Mucosa of rectum (tissue), 2 donors: ENCODE measurements at regions not wholly inside any gene's neighbourhood (a gene's known extent, or its start where the extent isn't known, plus 50 kb on each side); places are given as distances from the start of the nearest gene placed in this dataset.

ENCODE experiments used
- H3K27ac ChIP-seq, 2 donors: one replicate each; pipeline ENCODE4 v1.7.0; 2013; ENCODE audit warnings: inconsistent platforms in 2 of 2, low read depth in 2 of 2, low read length in 2 of 2
- H3K27me3 ChIP-seq, 2 donors: one replicate each; pipeline ENCODE4 v1.7.0; 2013; ENCODE audit warnings: low read length in 2 of 2; ENCODE audit not compliant: control insufficient read depth in 2 of 2, insufficient read depth in 2 of 2
- H3K36me3 ChIP-seq, 2 donors: one replicate each; pipeline ENCODE4 v1.7.0; 2013; ENCODE audit warnings: low read length in 2 of 2; ENCODE audit not compliant: control insufficient read depth in 2 of 2, insufficient read depth in 2 of 2
- H3K4me1 ChIP-seq, 2 donors: one replicate each; pipeline ENCODE4 v1.7.0; 2013; ENCODE audit warnings: low read length in 2 of 2, mild to moderate bottlenecking in 1 of 2; ENCODE audit not compliant: control insufficient read depth in 2 of 2, insufficient read depth in 2 of 2
- H3K4me3 ChIP-seq, 2 donors: one replicate each; pipeline ENCODE4 v1.7.0; 2013; ENCODE audit warnings: low read length in 2 of 2
- H3K9ac ChIP-seq, 2 donors: one replicate each; pipeline ENCODE4 v1.7.0; 2013; ENCODE audit warnings: low read length in 2 of 2, low read depth in 1 of 2, mild to moderate bottlenecking in 1 of 2
- H3K9me3 ChIP-seq, 2 donors: one replicate each; pipeline ENCODE4 v1.7.0; 2013; ENCODE audit warnings: low read length in 2 of 2; ENCODE audit not compliant: control insufficient read depth in 2 of 2
- donor health status: healthy.
- donor health status: Normal muscosa, but diverticular disease.

- no peaks in the 10 kb centered on the region for H3K4me1 ChIP-seq
These were observed 141.8 kb downstream of the CTH start for GRCh38 chr1:70552662-70553566.

DNA sequence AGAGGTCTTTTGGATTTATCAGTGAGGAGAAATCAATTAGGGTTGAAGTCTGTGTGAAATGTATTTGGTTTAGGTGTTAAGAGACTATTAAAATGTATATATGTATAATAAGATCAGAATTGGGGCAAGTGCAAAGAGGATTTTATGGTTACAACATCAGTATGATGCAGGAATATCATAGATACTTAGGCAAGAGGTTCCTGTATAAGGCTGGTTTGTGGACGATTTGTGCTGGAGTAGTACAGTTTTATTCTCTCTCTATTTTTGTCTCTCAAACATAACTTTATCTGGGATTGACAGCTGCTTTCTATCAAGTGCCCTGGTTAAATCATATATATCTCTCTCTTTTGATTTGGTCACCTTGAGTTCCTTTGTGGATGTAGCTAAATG, 142.5 kb downstream of the CTH start:
- no peaks in the 10 kb centered on the region for H3K4me1 ChIP-seq
- no peak overlapping the region for H3K9ac ChIP-seq
- no peaks in the 10 kb centered on the region for H3K27me3 ChIP-seq
- no peaks in the 10 kb centered on the region for H3K36me3 ChIP-seq
- H3K27ac ChIP-seq, result no peak overlapping the region
- no peaks in the 10 kb centered on the region for H3K9me3 ChIP-seq
- no peak overlapping the region for H3K4me3 ChIP-seq

More at GRCh38 chr1:70552662-70553566, 141.8 kb downstream of the CTH start:
- Histone ChIP-seq H3K4me3 (no peak overlapping the region), H3K36me3 (no peaks in the 10 kb centered on the region), H3K27me3 (no peaks in the 10 kb centered on the region), H3K9me3 (no peaks in the 10 kb centered on the region), H3K27ac (no peak overlapping the region), H3K9ac (no peak overlapping the region)

GRCh38 chr1:70554341-70554740, 143.3 kb downstream of the CTH start:
- no peaks in the 10 kb centered on the region for H3K36me3 ChIP-seq
- no peaks in the 10 kb centered on the region for H3K27me3 ChIP-seq
- H3K9ac ChIP-seq, result no peak overlapping the region
- no peak overlapping the region for H3K4me3 ChIP-seq
- no peak overlapping the region for H3K27ac ChIP-seq
- H3K4me1 ChIP-seq, result no peaks in the 10 kb centered on the region
- no peaks in the 10 kb centered on the region for H3K9me3 ChIP-seq

GRCh38 chr1:70556541-70556940, 145.5 kb downstream of the CTH start:
- Histone ChIP-seq H3K4me3 (no peak overlapping the region), H3K9ac (no peak overlapping the region), H3K9me3 (no peaks in the 10 kb centered on the region), H3K27me3 (no peaks in the 10 kb centered on the region), H3K4me1 (no peaks in the 10 kb centered on the region), H3K27ac (no peak overlapping the region), H3K36me3 (no peaks in the 10 kb centered on the region)

DNA sequence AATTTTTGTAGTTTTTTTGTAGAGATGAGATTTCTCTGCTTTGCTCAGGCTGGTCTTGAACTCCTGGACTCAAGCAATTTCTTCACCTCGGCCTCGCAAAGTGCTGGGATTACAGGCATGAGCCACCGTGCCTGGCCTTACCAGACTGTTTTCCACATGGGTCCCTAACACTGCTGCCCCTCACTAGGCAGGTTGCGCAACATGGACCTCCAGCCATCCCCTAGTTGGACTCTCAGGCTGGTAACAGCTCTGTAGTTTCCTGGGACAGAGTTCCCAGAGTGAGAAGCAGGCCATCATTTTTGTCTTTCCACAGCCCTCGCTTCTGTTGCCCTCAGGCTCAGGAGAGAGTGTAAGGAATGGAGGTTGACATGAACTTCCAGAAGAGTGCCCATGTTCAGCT, 156.1 kb downstream of the CTH start:
- Histone ChIP-seq H3K9ac (no peak overlapping the region), H3K9me3 (no peaks in the 10 kb centered on the region), H3K4me3 (no peak overlapping the region), H3K4me1 (no peaks in the 10 kb centered on the region), H3K27ac (no peak overlapping the region), H3K36me3 (no peaks in the 10 kb centered on the region), H3K27me3 (no peaks in the 10 kb centered on the region)

- H3K36me3 ChIP-seq, result no peaks in the 10 kb centered on the region
- H3K27ac ChIP-seq, result no peak overlapping the region
- no peaks in the 10 kb centered on the region for H3K9me3 ChIP-seq
- H3K4me1 ChIP-seq, result no peaks in the 10 kb centered on the region
- no peaks in the 10 kb centered on the region for H3K27me3 ChIP-seq
- H3K4me3 ChIP-seq, result no peak overlapping the region
- H3K9ac ChIP-seq, result no peak overlapping the region
These were observed 160.1 kb downstream of the CTH start for GRCh38 chr1:70571191-70571590.

DNA sequence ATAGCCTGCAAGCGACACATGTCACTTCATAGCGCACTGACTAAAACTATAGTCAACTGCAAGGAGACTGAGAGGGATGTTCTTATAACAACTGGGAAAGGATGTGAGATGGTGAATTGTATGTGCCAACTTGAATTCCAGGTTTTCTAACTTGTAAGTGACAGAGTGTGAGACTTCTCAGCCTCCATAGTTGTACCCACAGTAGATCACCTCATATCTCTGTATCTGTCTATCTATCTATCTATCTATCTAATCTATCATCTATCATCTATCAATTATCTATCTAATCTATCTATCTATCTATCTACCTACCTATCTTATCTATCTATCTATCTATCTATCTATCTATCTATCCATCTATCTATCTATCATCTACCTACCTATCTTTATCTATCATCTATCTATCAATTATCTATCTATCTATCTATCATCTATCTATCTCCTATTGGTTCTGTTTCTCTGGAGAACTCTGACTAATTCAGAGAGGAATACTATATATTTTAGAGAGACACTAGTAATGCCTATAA, 162.3 kb downstream of the CTH start:
- H3K36me3 ChIP-seq, result no peaks in the 10 kb centered on the region
- no peaks in the 10 kb centered on the region for H3K27me3 ChIP-seq
- no peak overlapping the region for H3K27ac ChIP-seq
- H3K9me3 ChIP-seq, result no peaks in the 10 kb centered on the region
- no peak overlapping the region for H3K9ac ChIP-seq
- H3K4me3 ChIP-seq, result no peak overlapping the region
- H3K4me1 ChIP-seq, result no peaks in the 10 kb centered on the region

- Histone ChIP-seq H3K4me1 (no peaks in the 10 kb centered on the region), H3K4me3 (no peak overlapping the region), H3K27ac (no peak overlapping the region), H3K9me3 (no peaks in the 10 kb centered on the region), H3K36me3 (no peaks in the 10 kb centered on the region), H3K9ac (no peak overlapping the region), H3K27me3 (no peaks in the 10 kb centered on the region)
These were observed 170.6 kb downstream of the CTH start for GRCh38 chr1:70581661-70582060.

DNA sequence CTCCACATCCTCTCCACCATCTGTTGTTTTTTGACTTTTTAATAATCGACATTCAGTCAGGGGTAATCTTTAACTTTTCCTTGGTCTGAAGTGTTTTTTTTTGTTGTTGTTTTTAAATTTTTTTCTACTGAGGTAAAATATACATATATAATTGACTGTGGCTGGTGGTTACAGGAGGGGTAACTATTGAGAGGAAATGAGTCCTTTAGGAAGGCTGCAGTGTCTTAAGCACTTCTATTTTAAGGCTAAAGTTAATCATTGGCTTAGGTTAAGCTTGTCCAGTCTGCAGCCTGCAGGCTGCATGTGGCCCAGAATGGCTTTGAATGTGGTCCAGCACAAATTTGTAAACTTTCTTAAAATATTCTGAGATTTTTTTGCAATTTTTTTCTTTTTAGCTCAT, 172.5 kb downstream of the CTH start:
- H3K27ac ChIP-seq, result no peak overlapping the region
- no peak overlapping the region for H3K9ac ChIP-seq
- H3K27me3 ChIP-seq, result no peaks in the 10 kb centered on the region
- H3K4me1 ChIP-seq, result peaks cover 0 to 7% of the 10 kb centered on the region in 2 donors
- H3K4me3 ChIP-seq, result no peak overlapping the region
- no peaks in the 10 kb centered on the region for H3K9me3 ChIP-seq
- no peaks in the 10 kb centered on the region for H3K36me3 ChIP-seq

- peaks cover 0 to 7% of the 10 kb centered on the region in 2 donors for H3K4me1 ChIP-seq
- H3K27ac ChIP-seq, result no peak overlapping the region
- no peak overlapping the region for H3K4me3 ChIP-seq
- no peaks in the 10 kb centered on the region for H3K9me3 ChIP-seq
- no peaks in the 10 kb centered on the region for H3K36me3 ChIP-seq
- peaks cover 0 to 4% of the 10 kb centered on the region in 2 donors for H3K27me3 ChIP-seq
- H3K9ac ChIP-seq, result no peak overlapping the region
These were observed 175.0 kb downstream of the CTH start for GRCh38 chr1:70586046-70586445.
